HepG2 (cell line): ENCODE measurements at regions not wholly inside any gene's neighbourhood (a gene's known extent, or its start where the extent isn't known, plus 50 kb on each side); places are given as distances from the start of the nearest gene placed in this dataset.

ENCODE experiments used
- CC2D1A ChIP-seq: sonication (generic); formaldehyde crosslinking; IDR thresholded peaks from 2 replicates; pipeline ENCODE4 v1.8.1; 2023; ENCODE audit warnings: mild to moderate bottlenecking, missing genetic modification reagents
- ISL2 ChIP-seq: sonication (generic); formaldehyde crosslinking; IDR thresholded peaks from 2 replicates; pipeline ENCODE4 v1.5.0; 2020; ENCODE audit warnings: missing genetic modification reagents
- NR1H2 ChIP-seq: sonication (generic); formaldehyde crosslinking; IDR thresholded peaks from 2 replicates; pipeline ENCODE4 v1.8.1; 2022; ENCODE audit warnings: low read depth, missing genetic modification reagents, borderline replicate concordance
- SETDB1 ChIP-seq: sonication (generic); formaldehyde crosslinking; IDR thresholded peaks from 2 replicates; pipeline ENCODE4 v1.5.1; 2020; ENCODE audit warnings: missing genetic modification reagents, mild to moderate bottlenecking, borderline replicate concordance
- SPEN ChIP-seq: sonication (generic); formaldehyde crosslinking; IDR thresholded peaks from 2 replicates; pipeline ENCODE4 v1.5.1; 2020; ENCODE audit warnings: low read depth, mild to moderate bottlenecking, missing genetic modification reagents
- SRSF1 ChIP-seq: fragments of 200-400 bp; formaldehyde crosslinking; optimal IDR thresholded peaks from 2 replicates; pipeline ENCODE3; 2017; ENCODE audit warnings: mild to moderate bottlenecking, low read depth, low read length, moderate library complexity
- SRSF9 ChIP-seq: fragments of 200-400 bp; formaldehyde crosslinking; IDR thresholded peaks from 2 replicates; pipeline ENCODE4 v1.6.1; 2018; ENCODE audit warnings: borderline replicate concordance, mild to moderate bottlenecking, low read depth, low read length; ENCODE audit not compliant: insufficient read depth, poor library complexity, severe bottlenecking
- SSRP1 ChIP-seq: IDR thresholded peaks from 2 replicates; pipeline ENCODE4 v1.6.1; 2016; ENCODE audit warnings: control low read depth
- YEATS2 ChIP-seq: sonication (generic); formaldehyde crosslinking; IDR thresholded peaks from 2 replicates; pipeline ENCODE4 v1.4.0; 2020; ENCODE audit warnings: missing genetic modification reagents, borderline replicate concordance
- ZNF205 ChIP-seq: IDR thresholded peaks from 2 replicates; pipeline ENCODE4 v1.6.1; 2018; ENCODE audit warnings: missing biosample characterization, missing genetic modification reagents
- ZNF468 ChIP-seq: sonication (generic); formaldehyde crosslinking; IDR thresholded peaks from 2 replicates; pipeline ENCODE4 v1.8.0; 2022; ENCODE audit warnings: mild to moderate bottlenecking, moderate library complexity, missing genetic modification reagents
- ZNF567 ChIP-seq: sonication (generic); formaldehyde crosslinking; IDR thresholded peaks from 2 replicates; pipeline ENCODE4 v1.8.1; 2023; ENCODE audit warnings: mild to moderate bottlenecking, missing genetic modification reagents, borderline replicate concordance
- ZNF605 ChIP-seq: sonication (generic); formaldehyde crosslinking; IDR thresholded peaks from 2 replicates; pipeline ENCODE4 v1.8.0; 2022; ENCODE audit warnings: mild to moderate bottlenecking, missing genetic modification reagents
- TF ChIP-seq, protein P1 (sequence below): sonication (generic); formaldehyde crosslinking; IDR thresholded peaks from 2 replicates; pipeline ENCODE4 v1.5.0; 2020; ENCODE audit warnings: missing genetic modification reagents
- TF ChIP-seq, protein P2 (sequence below): IDR thresholded peaks from 2 replicates; pipeline ENCODE4 v1.6.1; 2018; ENCODE audit warnings: missing genetic modification reagents, mild to moderate bottlenecking, missing compliant biosample characterization
- TF ChIP-seq, protein P3 (sequence below): sonication (generic); formaldehyde crosslinking; IDR thresholded peaks from 2 replicates; pipeline ENCODE4; 2020; ENCODE audit warnings: missing genetic modification reagents, mild to moderate bottlenecking, borderline replicate concordance
- TF ChIP-seq, protein P4 (sequence below): sonication (generic); formaldehyde crosslinking; IDR thresholded peaks from 2 replicates; pipeline ENCODE4 v1.4.0; 2020; ENCODE audit warnings: mild to moderate bottlenecking, missing genetic modification reagents
- TF ChIP-seq, protein P5 (sequence below): sonication (generic); formaldehyde crosslinking; IDR thresholded peaks from 2 replicates; pipeline ENCODE4 v1.8.1; 2023; ENCODE audit warnings: mild to moderate bottlenecking, inconsistent platforms, moderate library complexity, missing genetic modification reagents, borderline replicate concordance
- TF ChIP-seq, protein P6 (sequence below): sonication (generic); formaldehyde crosslinking; IDR thresholded peaks from 2 replicates; pipeline ENCODE4 v1.5.0; 2020; ENCODE audit warnings: missing genetic modification reagents
- TF ChIP-seq, protein P7 (sequence below): sonication (generic); formaldehyde crosslinking; IDR thresholded peaks from 2 replicates; pipeline ENCODE4 v1.8.0; 2022; ENCODE audit warnings: mild to moderate bottlenecking, missing genetic modification reagents, borderline replicate concordance

DNA sequence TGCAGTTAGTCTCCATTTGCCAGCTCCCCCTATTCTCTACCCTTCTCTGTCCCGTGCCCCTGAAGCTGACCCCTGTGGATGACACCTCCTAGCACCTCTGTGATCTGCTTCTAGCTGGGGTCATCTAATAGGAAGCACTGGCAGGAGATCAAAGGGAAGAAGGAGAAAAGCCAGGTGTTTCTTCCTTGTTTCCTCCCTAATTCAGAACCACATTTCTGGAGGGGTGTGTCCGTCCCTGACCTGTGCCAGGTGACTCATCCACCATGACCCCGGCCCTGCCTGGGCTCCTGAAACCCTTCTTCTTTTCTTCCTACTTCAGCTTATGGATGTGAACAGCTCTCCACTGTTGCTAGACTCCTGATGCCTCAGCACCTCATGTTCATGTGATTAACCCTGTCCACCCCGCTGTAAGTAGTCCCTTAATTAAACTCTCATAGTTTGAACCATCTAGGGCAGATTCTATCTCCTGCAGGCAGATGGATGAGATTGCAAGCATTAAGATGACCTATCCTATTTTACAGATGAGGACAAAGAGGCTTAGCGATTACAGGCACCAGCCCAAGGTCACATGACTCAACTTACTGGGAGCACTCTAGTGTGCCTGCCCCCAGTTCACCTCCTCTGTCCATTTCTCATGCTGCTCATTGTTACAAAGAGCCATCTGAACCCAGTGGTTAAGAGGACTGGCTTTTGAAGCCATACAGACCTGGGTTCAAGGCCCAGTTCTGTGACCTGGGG, 770.5 kb downstream of the MED13L start (continued):
- TF ChIP-seq, protein P1, sequence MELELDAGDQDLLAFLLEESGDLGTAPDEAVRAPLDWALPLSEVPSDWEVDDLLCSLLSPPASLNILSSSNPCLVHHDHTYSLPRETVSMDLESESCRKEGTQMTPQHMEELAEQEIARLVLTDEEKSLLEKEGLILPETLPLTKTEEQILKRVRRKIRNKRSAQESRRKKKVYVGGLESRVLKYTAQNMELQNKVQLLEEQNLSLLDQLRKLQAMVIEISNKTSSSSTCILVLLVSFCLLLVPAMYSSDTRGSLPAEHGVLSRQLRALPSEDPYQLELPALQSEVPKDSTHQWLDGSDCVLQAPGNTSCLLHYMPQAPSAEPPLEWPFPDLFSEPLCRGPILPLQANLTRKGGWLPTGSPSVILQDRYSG (CRISPR knock-in tag), result no peak
- TF ChIP-seq YEATS2 (CRISPR knock-in tag) (no peak), SETDB1 (CRISPR knock-in tag) (no peak), SRSF1 (no peak), ISL2 (CRISPR knock-in tag) (no peak), SSRP1 (CRISPR knock-in tag) (no peak), CC2D1A (CRISPR knock-in tag) (0 out of 2 replicates have a peak, but pooled peaks have one; percentile 23), ZNF468 (CRISPR knock-in tag) (no peak), NR1H2 (CRISPR knock-in tag) (no peak), ZNF567 (no peak), SRSF9 (no peak), SPEN (CRISPR knock-in tag) (no peak), ZNF205 (CRISPR knock-in tag) (no peak), ZNF605 (CRISPR knock-in tag) (no peak)
- TF ChIP-seq, protein P2, sequence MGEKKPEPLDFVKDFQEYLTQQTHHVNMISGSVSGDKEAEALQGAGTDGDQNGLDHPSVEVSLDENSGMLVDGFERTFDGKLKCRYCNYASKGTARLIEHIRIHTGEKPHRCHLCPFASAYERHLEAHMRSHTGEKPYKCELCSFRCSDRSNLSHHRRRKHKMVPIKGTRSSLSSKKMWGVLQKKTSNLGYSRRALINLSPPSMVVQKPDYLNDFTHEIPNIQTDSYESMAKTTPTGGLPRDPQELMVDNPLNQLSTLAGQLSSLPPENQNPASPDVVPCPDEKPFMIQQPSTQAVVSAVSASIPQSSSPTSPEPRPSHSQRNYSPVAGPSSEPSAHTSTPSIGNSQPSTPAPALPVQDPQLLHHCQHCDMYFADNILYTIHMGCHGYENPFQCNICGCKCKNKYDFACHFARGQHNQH (CRISPR knock-in tag), result no peak
- TF ChIP-seq, protein P3, sequence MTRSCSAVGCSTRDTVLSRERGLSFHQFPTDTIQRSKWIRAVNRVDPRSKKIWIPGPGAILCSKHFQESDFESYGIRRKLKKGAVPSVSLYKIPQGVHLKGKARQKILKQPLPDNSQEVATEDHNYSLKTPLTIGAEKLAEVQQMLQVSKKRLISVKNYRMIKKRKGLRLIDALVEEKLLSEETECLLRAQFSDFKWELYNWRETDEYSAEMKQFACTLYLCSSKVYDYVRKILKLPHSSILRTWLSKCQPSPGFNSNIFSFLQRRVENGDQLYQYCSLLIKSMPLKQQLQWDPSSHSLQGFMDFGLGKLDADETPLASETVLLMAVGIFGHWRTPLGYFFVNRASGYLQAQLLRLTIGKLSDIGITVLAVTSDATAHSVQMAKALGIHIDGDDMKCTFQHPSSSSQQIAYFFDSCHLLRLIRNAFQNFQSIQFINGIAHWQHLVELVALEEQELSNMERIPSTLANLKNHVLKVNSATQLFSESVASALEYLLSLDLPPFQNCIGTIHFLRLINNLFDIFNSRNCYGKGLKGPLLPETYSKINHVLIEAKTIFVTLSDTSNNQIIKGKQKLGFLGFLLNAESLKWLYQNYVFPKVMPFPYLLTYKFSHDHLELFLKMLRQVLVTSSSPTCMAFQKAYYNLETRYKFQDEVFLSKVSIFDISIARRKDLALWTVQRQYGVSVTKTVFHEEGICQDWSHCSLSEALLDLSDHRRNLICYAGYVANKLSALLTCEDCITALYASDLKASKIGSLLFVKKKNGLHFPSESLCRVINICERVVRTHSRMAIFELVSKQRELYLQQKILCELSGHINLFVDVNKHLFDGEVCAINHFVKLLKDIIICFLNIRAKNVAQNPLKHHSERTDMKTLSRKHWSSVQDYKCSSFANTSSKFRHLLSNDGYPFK, result no peak
- TF ChIP-seq, protein P4, sequence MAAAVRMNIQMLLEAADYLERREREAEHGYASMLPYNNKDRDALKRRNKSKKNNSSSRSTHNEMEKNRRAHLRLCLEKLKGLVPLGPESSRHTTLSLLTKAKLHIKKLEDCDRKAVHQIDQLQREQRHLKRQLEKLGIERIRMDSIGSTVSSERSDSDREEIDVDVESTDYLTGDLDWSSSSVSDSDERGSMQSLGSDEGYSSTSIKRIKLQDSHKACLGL (CRISPR knock-in tag), result no peak
- TF ChIP-seq, protein P5, sequence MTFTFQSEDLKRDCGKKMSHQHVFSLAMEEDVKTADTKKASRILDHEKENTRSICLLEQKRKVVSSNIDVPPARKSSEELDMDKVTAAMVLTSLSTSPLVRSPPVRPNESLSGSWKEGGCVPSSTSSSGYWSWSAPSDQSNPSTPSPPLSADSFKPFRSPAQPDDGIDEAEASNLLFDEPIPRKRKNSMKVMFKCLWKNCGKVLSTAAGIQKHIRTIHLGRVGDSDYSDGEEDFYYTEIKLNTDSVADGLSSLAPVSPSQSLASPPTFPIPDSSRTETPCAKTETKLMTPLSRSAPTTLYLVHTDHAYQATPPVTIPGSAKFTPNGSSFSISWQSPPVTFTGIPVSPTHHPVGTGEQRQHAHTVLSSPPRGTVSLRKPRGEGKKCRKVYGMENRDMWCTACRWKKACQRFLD (CRISPR knock-in tag), result no peak
- TF ChIP-seq, protein P6, sequence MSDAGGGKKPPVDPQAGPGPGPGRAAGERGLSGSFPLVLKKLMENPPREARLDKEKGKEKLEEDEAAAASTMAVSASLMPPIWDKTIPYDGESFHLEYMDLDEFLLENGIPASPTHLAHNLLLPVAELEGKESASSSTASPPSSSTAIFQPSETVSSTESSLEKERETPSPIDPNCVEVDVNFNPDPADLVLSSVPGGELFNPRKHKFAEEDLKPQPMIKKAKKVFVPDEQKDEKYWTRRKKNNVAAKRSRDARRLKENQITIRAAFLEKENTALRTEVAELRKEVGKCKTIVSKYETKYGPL (CRISPR knock-in tag), result no peak
- TF ChIP-seq, protein P7, sequence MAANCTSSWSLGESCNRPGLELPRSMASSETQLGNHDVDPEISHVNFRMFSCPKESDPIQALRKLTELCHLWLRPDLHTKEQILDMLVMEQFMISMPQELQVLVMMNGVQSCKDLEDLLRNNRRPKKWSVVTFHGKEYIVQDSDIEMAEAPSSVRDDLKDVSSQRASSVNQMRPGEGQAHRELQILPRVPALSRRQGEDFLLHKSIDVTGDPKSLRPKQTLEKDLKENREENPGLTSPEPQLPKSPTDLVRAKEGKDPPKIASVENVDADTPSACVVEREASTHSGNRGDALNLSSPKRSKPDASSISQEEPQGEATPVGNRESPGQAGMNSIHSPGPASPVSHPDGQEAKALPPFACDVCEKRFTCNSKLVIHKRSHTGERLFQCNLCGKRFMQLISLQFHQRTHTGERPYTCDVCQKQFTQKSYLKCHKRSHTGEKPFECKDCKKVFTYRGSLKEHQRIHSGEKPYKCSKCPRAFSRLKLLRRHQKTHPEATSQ, result no peak
